ENCODE measurements at regions not wholly inside any gene's neighbourhood (a gene's known extent, or its start where the extent isn't known, plus 50 kb on each side); places are given as distances from the start of the nearest gene placed in this dataset.

GRCh38 chr1:5812295-5812694 lies 179.9 kb downstream of the NPHP4 start:
- ATAC-seq (ENCODE audit: low read depth) (no peak), DNase-seq (no peak)
- Mint-ChIP-seq H3K4me1 (no peaks in the 10 kb centered on the region), H3K36me3 (ENCODE audit: low read depth) (no peaks in the 10 kb centered on the region), H3K4me3 (no peak overlapping the region), H3K9me3 (no peaks in the 10 kb centered on the region), H3K27ac (no peak overlapping the region), H3K27me3 (peaks cover 10% of the 10 kb centered on the region)
- no peak for TF ChIP-seq CTCF (IDR thresholded peaks at IDR 0.05)
- POLR2A ChIA-PET = no interaction called here
- intact Hi-C loops (cut with micrococcal nuclease) = no loop called here
- CTCF ChIA-PET = no interaction called here

GRCh38 chr1:5811419-5811818 lies 180.8 kb downstream of the NPHP4 start:
- intact Hi-C loops (cut with micrococcal nuclease) = no loop called here
- TF ChIP-seq CTCF (IDR thresholded peaks at IDR 0.05) = no peak
- ChIA-PET POLR2A (no interaction called here), CTCF (no interaction called here)
- peaks cover 7% of the 10 kb centered on the region for H3K27me3 Mint-ChIP-seq
- no peaks in the 10 kb centered on the region for H3K4me1 Mint-ChIP-seq
- ATAC-seq (ENCODE audit: low read depth) = no peak
- DNase-seq = no peak
- H3K27ac Mint-ChIP-seq = no peak overlapping the region
- no peaks in the 10 kb centered on the region for H3K9me3 Mint-ChIP-seq
- no peak overlapping the region for H3K4me3 Mint-ChIP-seq
- no peaks in the 10 kb centered on the region for H3K36me3 Mint-ChIP-seq (ENCODE audit: low read depth)

GRCh38 chr1:5810553-5811270 lies 181.5 kb downstream of the NPHP4 start:
- Mint-ChIP-seq H3K36me3 (ENCODE audit: low read depth) (no peaks in the 10 kb centered on the region), H3K9me3 (no peaks in the 10 kb centered on the region), H3K4me3 (no peak overlapping the region), H3K27me3 (peaks cover 2% of the 10 kb centered on the region), H3K27ac (no peak overlapping the region), H3K4me1 (no peaks in the 10 kb centered on the region)
- TF ChIP-seq CTCF (IDR thresholded peaks at IDR 0.05) = no peak
- POLR2A ChIA-PET = no interaction called here
- CTCF ChIA-PET = no interaction called here
- intact Hi-C loops (cut with micrococcal nuclease) = no loop called here
- ATAC-seq (ENCODE audit: low read depth) (no peak), DNase-seq (no peak)

GRCh38 chr1:5810131-5810530 lies 182.1 kb downstream of the NPHP4 start:
- Mint-ChIP-seq H3K36me3 (ENCODE audit: low read depth) (no peaks in the 10 kb centered on the region), H3K27me3 (peaks cover 2% of the 10 kb centered on the region), H3K4me3 (no peak overlapping the region), H3K27ac (no peak overlapping the region), H3K4me1 (no peaks in the 10 kb centered on the region), H3K9me3 (no peaks in the 10 kb centered on the region)
- DNase-seq (no peak), ATAC-seq (ENCODE audit: low read depth) (no peak)
- no peak for TF ChIP-seq CTCF (IDR thresholded peaks at IDR 0.05)
- intact Hi-C loops (cut with micrococcal nuclease) = no loop called here
- ChIA-PET CTCF (no interaction called here), POLR2A (no interaction called here)

- no peaks in the 10 kb centered on the region for H3K4me1 Mint-ChIP-seq
- intact Hi-C loops (cut with micrococcal nuclease) = no loop called here
- H3K4me3 Mint-ChIP-seq = no peak overlapping the region
- ChIA-PET POLR2A (no interaction called here), CTCF (no interaction called here)
- H3K27ac Mint-ChIP-seq = no peak overlapping the region
- TF ChIP-seq CTCF (IDR thresholded peaks at IDR 0.05) = no peak
- DNase-seq = no peak
- H3K9me3 Mint-ChIP-seq = no peaks in the 10 kb centered on the region
- peaks cover 2% of the 10 kb centered on the region for H3K27me3 Mint-ChIP-seq
- no peaks in the 10 kb centered on the region for H3K36me3 Mint-ChIP-seq (ENCODE audit: low read depth)
- no peak for ATAC-seq (ENCODE audit: low read depth)
Measured at GRCh38 chr1:5809207-5809788, 182.9 kb downstream of the NPHP4 start.

All from activated B cell treated with CpG ODN at 0.5 μM for 24 hours (primary cell).